ENCODE measurements at regions not wholly inside any gene's neighbourhood (a gene's known extent, or its start where the extent isn't known, plus 50 kb on each side); places are given as distances from the start of the nearest gene placed in this dataset.

DNA sequence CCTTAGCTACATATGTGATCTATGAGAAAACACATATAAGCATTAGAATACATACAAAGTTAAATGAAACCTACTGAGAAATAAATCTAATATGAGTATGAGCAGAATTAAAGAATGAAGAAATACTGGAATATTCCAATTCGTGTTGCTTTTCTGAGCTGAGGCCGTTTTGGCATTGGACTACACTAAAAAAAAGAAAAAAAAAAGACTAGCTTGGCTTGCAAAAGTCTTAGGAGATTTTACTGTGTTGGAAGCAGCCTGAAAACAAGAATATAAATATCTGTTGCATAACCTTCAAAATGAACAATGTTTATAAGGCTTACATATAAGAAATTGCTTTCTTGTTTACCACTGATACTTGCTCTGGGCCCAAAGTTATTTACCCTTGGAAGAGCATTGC, 562.8 kb downstream of the TMEM182 start:
- TF ChIP-seq CTCF (IDR thresholded peaks at IDR 0.05 in 8 of 11, conservative IDR thresholded peaks at IDR 0.05 in 3 of 11) (no peak), POLR2A (IDR thresholded peaks at IDR 0.05) (no peak), POLR2AphosphoS5 (IDR thresholded peaks at IDR 0.05) (no peak)
